ENCODE measurements at regions not wholly inside any gene's neighbourhood (a gene's known extent, or its start where the extent isn't known, plus 50 kb on each side); places are given as distances from the start of the nearest gene placed in this dataset.
A peak's percentile ranks its signal among the peaks of the same experiment; 100 is the strongest.

GRCh38 chr6:115675443-115675842 is 385.2 kb downstream of the FRK start:
- in situ Hi-C loops (cut with HindIII; ENCODE audit: low pct_unique_long_range_greater_than_20kb, low sequenced_read_pairs): no loop called here
- DNase-seq (ENCODE audit: low read depth): no peak

GRCh38 chr6:115668781-115669180 is 391.9 kb downstream of the FRK start:
- DNase-seq (ENCODE audit: low read depth): no peak
- in situ Hi-C loops (cut with HindIII; ENCODE audit: low pct_unique_long_range_greater_than_20kb, low sequenced_read_pairs): no loop called here

GRCh38 chr6:115668211-115668610 is 392.5 kb downstream of the FRK start:
- in situ Hi-C loops (cut with HindIII; ENCODE audit: low pct_unique_long_range_greater_than_20kb, low sequenced_read_pairs): no loop called here
- no peak for DNase-seq (ENCODE audit: low read depth)

- in situ Hi-C loops (cut with HindIII; ENCODE audit: low pct_unique_long_range_greater_than_20kb, low sequenced_read_pairs): no loop called here
- DNase-seq (ENCODE audit: low read depth): no peak
Measured at GRCh38 chr6:115667478-115668026, 393.1 kb downstream of the FRK start.

GRCh38 chr6:115666997-115667396 is 393.7 kb downstream of the FRK start:
- DNase-seq (ENCODE audit: low read depth): no peak
- in situ Hi-C loops (cut with HindIII; ENCODE audit: low pct_unique_long_range_greater_than_20kb, low sequenced_read_pairs): no loop called here

GRCh38 chr6:115665310-115665709 is 395.4 kb downstream of the FRK start:
- DNase-seq (ENCODE audit: low read depth): no peak
- in situ Hi-C loops (cut with HindIII; ENCODE audit: low pct_unique_long_range_greater_than_20kb, low sequenced_read_pairs): no loop called here

GRCh38 chr6:115663681-115664080 is 397.0 kb downstream of the FRK start:
- in situ Hi-C loops (cut with HindIII; ENCODE audit: low pct_unique_long_range_greater_than_20kb, low sequenced_read_pairs): no loop called here
- no peak for DNase-seq (ENCODE audit: low read depth)

- in situ Hi-C loops (cut with HindIII; ENCODE audit: low pct_unique_long_range_greater_than_20kb, low sequenced_read_pairs): no loop called here
- peak; percentile 12 for DNase-seq (ENCODE audit: low read depth)
Measured at GRCh38 chr6:115643762-115644161, 416.9 kb downstream of the FRK start.

GRCh38 chr6:115634887-115635286 is 425.8 kb downstream of the FRK start:
- in situ Hi-C loops (cut with HindIII; ENCODE audit: low pct_unique_long_range_greater_than_20kb, low sequenced_read_pairs): no loop called here
- no peak for DNase-seq (ENCODE audit: low read depth)

- DNase-seq (ENCODE audit: low read depth): no peak
- in situ Hi-C loops (cut with HindIII; ENCODE audit: low pct_unique_long_range_greater_than_20kb, low sequenced_read_pairs): no loop called here
Measured at GRCh38 chr6:115634131-115634530, 426.6 kb downstream of the FRK start.

GRCh38 chr6:115631028-115631427 is 429.7 kb downstream of the FRK start:
- in situ Hi-C loops (cut with HindIII; ENCODE audit: low pct_unique_long_range_greater_than_20kb, low sequenced_read_pairs): no loop called here
- no peak for DNase-seq (ENCODE audit: low read depth)

GRCh38 chr6:115630424-115631024 is 430.2 kb downstream of the FRK start:
- in situ Hi-C loops (cut with HindIII; ENCODE audit: low pct_unique_long_range_greater_than_20kb, low sequenced_read_pairs): no loop called here
- no peak for DNase-seq (ENCODE audit: low read depth)

- in situ Hi-C loops (cut with HindIII; ENCODE audit: low pct_unique_long_range_greater_than_20kb, low sequenced_read_pairs): no loop called here
- no peak for DNase-seq (ENCODE audit: low read depth)
Measured at GRCh38 chr6:115629415-115629814, 431.3 kb downstream of the FRK start.

GRCh38 chr6:115618256-115618655 is 442.4 kb downstream of the FRK start:
- in situ Hi-C loops (cut with HindIII; ENCODE audit: low pct_unique_long_range_greater_than_20kb, low sequenced_read_pairs): no loop called here
- no peak for DNase-seq (ENCODE audit: low read depth)

- in situ Hi-C loops (cut with HindIII; ENCODE audit: low pct_unique_long_range_greater_than_20kb, low sequenced_read_pairs): no loop called here
Measured at GRCh38 chr6:115617031-115617430, 443.7 kb downstream of the FRK start.

GRCh38 chr6:115613488-115613887 is 447.2 kb downstream of the FRK start:
- in situ Hi-C loops (cut with HindIII; ENCODE audit: low pct_unique_long_range_greater_than_20kb, low sequenced_read_pairs): no loop called here
- no peak for DNase-seq (ENCODE audit: low read depth)

More at GRCh38 chr6:115617031-115617430, 443.7 kb downstream of the FRK start:
- no peak for DNase-seq (ENCODE audit: low read depth)

- no peak for DNase-seq (ENCODE audit: low read depth)
- in situ Hi-C loops (cut with HindIII; ENCODE audit: low pct_unique_long_range_greater_than_20kb, low sequenced_read_pairs): no loop called here
Measured at GRCh38 chr6:115612796-115613479, 447.8 kb downstream of the FRK start.

- DNase-seq (ENCODE audit: low read depth): no peak
- in situ Hi-C loops (cut with HindIII; ENCODE audit: low pct_unique_long_range_greater_than_20kb, low sequenced_read_pairs): no loop called here
Measured at GRCh38 chr6:115612216-115612615, 448.5 kb downstream of the FRK start.

- DNase-seq (ENCODE audit: low read depth): no peak
- in situ Hi-C loops (cut with HindIII; ENCODE audit: low pct_unique_long_range_greater_than_20kb, low sequenced_read_pairs): no loop called here
Measured at GRCh38 chr6:115610696-115611095, 450.0 kb downstream of the FRK start.

GRCh38 chr6:115609111-115609510 is 451.6 kb downstream of the FRK start:
- in situ Hi-C loops (cut with HindIII; ENCODE audit: low pct_unique_long_range_greater_than_20kb, low sequenced_read_pairs): no loop called here
- no peak for DNase-seq (ENCODE audit: low read depth)

Measured in Caki2 (cell line).